Neural cell (in vitro differentiated cells): ENCODE measurements at regions not wholly inside any gene's neighbourhood (a gene's known extent, or its start where the extent isn't known, plus 50 kb on each side); places are given as distances from the start of the nearest gene placed in this dataset.

Experiments used
- H2AFZ ChIP-seq: fragments of 200-600, 300-800 bp; sonication (generic), shearing (Covaris generic); 2 replicates; pipeline ENCODE4 v1.6.0; 2014; ENCODE audit warnings: low read depth, mild to moderate bottlenecking, antibody characterized with exemption, low read length, moderate library complexity
- H3F3A ChIP-seq: fragments of 200-600 bp; shearing (Covaris generic); 2 replicates; pipeline ENCODE4 v1.6.1; 2016; ENCODE audit warnings: mild to moderate bottlenecking, moderate library complexity, mixed read lengths, antibody characterized with exemption, low read length; ENCODE audit not compliant: insufficient read depth, poor library complexity, severe bottlenecking
- H3K27ac ChIP-seq: fragments of 200-600, 300-800 bp; sonication (generic), shearing (Covaris generic); 2 replicates; pipeline ENCODE4 v1.5.1; 2014; ENCODE audit warnings: mild to moderate bottlenecking, low read length, moderate library complexity
- H3K27me3 ChIP-seq: fragments of 300-800, 200-600 bp; sonication (generic), shearing (Covaris generic); 2 replicates; pipeline ENCODE4 v1.6.0; 2014; ENCODE audit warnings: mild to moderate bottlenecking, low read depth, low read length, moderate library complexity; ENCODE audit not compliant: insufficient read depth
- H3K36me3 ChIP-seq: fragments of 300-800, 200-600 bp; sonication (generic), shearing (Covaris generic); 2 replicates; pipeline ENCODE4 v1.5.1; 2014; ENCODE audit warnings: mild to moderate bottlenecking, antibody characterized with exemption, low read length, moderate library complexity; ENCODE audit not compliant: insufficient read depth
- H3K4me2 ChIP-seq: fragments of 300-800, 200-600 bp; sonication (generic), shearing (Covaris generic); 2 replicates; pipeline ENCODE4 v1.6.0; 2014; ENCODE audit warnings: mild to moderate bottlenecking, low read length
- H3K4me3 ChIP-seq: fragments of 300-800, 200-600 bp; sonication (generic), shearing (Covaris generic); 2 replicates; pipeline ENCODE4 v1.5.1; 2014; ENCODE audit warnings: mild to moderate bottlenecking, low read length, moderate library complexity
- H3K79me2 ChIP-seq: fragments of 200-600 bp; shearing (Covaris generic); replicated peaks from 2 replicates; pipeline ENCODE4 v1.6.0; 2014; ENCODE audit warnings: mild to moderate bottlenecking, low read length, moderate library complexity; ENCODE audit not compliant: insufficient read depth
- H3K9ac ChIP-seq: fragments of 300-800, 200-600 bp; sonication (generic), shearing (Covaris generic); 2 replicates; pipeline ENCODE4 v1.6.1; 2016; ENCODE audit warnings: mild to moderate bottlenecking, low read length, mixed read lengths
- H3K9me2 ChIP-seq: fragments of 200-600 bp; shearing (Covaris generic); 2 replicates; pipeline ENCODE4 v1.6.1; 2016; ENCODE audit warnings: mild to moderate bottlenecking, low read length, mixed read lengths; ENCODE audit not compliant: insufficient read depth
- H3K9me3 ChIP-seq: fragments of 200-600, 300-800 bp; sonication (generic), shearing (Covaris generic); 2 replicates; pipeline ENCODE4 v1.6.1; 2016; ENCODE audit warnings: mild to moderate bottlenecking, mixed run types, low read length, moderate library complexity, mixed read lengths
- H4K20me1 ChIP-seq: fragments of 200-600 bp; shearing (Covaris generic); 2 replicates; pipeline ENCODE4 v1.6.1; 2016; ENCODE audit warnings: mild to moderate bottlenecking, mixed run types; ENCODE audit not compliant: insufficient read depth
- CTCF ChIP-seq: fragments of 450-650 bp; IDR thresholded peaks from 2 replicates; pipeline ENCODE4 v1.5.1; 2014; ENCODE audit warnings: antibody characterized with exemption, mild to moderate bottlenecking, moderate library complexity; ENCODE audit not compliant: poor library complexity, severe bottlenecking
- EP300 ChIP-seq: fragments of 450-650 bp; conservative IDR thresholded peaks from 2 replicates; pipeline ENCODE4 v1.6.1; 2014; ENCODE audit warnings: antibody characterized with exemption, mild to moderate bottlenecking, moderate library complexity; ENCODE audit not compliant: poor library complexity, severe bottlenecking
- EZH2 ChIP-seq: fragments of 200-600, 300-800 bp; shearing (Covaris generic), sonication (generic); IDR thresholded peaks from 2 replicates; pipeline ENCODE4 v1.6.1; 2014; ENCODE audit warnings: antibody characterized with exemption, low read length, borderline replicate concordance, mild to moderate bottlenecking; ENCODE audit not compliant: insufficient read depth, poor library complexity, severe bottlenecking
- MXI1 ChIP-seq: fragments of 450-650 bp; conservative IDR thresholded peaks from 2 replicates; pipeline ENCODE4 v1.6.1; 2014; ENCODE audit warnings: antibody characterized with exemption, mild to moderate bottlenecking; ENCODE audit not compliant: poor library complexity, severe bottlenecking
- POLR2AphosphoS5 ChIP-seq: IDR thresholded peaks from 2 replicates; pipeline ENCODE4 v1.6.1; 2012
- RAD21 ChIP-seq: fragments of 450-650 bp; conservative IDR thresholded peaks from 2 replicates; pipeline ENCODE4 v1.6.1; 2014; ENCODE audit warnings: antibody characterized with exemption, mild to moderate bottlenecking, moderate library complexity
- REST ChIP-seq: IDR thresholded peaks from 2 replicates; pipeline ENCODE4 v1.6.1; 2012; ENCODE audit warnings: borderline replicate concordance
- SMC3 ChIP-seq: fragments of 450-650 bp; conservative IDR thresholded peaks from 2 replicates; pipeline ENCODE4 v1.6.1; 2014; ENCODE audit warnings: antibody characterized with exemption, mild to moderate bottlenecking, moderate library complexity; ENCODE audit not compliant: poor library complexity
- TAF1 ChIP-seq: IDR thresholded peaks from 2 replicates; pipeline ENCODE4 v1.6.1; 2012; ENCODE audit warnings: low read depth

GRCh38 chr10:118903251-118903650 lies 126.3 kb upstream of the NANOS1 start:
- no peaks in the 10 kb centered on the region for H3F3A ChIP-seq
- no peaks in the 10 kb centered on the region for H3K27me3 ChIP-seq
- no peaks in the 10 kb centered on the region for H3K9me3 ChIP-seq
- H3K27ac ChIP-seq = no peak overlapping the region
- H3K79me2 ChIP-seq = no peaks in the 10 kb centered on the region
- no peaks in the 10 kb centered on the region for H4K20me1 ChIP-seq
- H2AFZ ChIP-seq = no peak overlapping the region
- TF ChIP-seq TAF1 = no peak
- no peak for TF ChIP-seq EP300
- TF ChIP-seq MXI1 = no peak
- no peak for TF ChIP-seq EZH2
- H3K36me3 ChIP-seq = no peaks in the 10 kb centered on the region
- no peak overlapping the region for H3K4me3 ChIP-seq
- H3K9me2 ChIP-seq = no peaks in the 10 kb centered on the region
- no peak overlapping the region for H3K9ac ChIP-seq
- no peak overlapping the region for H3K4me2 ChIP-seq

GRCh38 chr10:118903691-118904090 lies 125.8 kb upstream of the NANOS1 start:
- Histone ChIP-seq H3K9ac (no peak overlapping the region), H4K20me1 (no peaks in the 10 kb centered on the region), H3K27me3 (no peaks in the 10 kb centered on the region), H2AFZ (no peak overlapping the region), H3K9me3 (no peaks in the 10 kb centered on the region), H3K4me2 (no peak overlapping the region), H3K4me3 (no peak overlapping the region), H3K9me2 (no peaks in the 10 kb centered on the region), H3F3A (no peaks in the 10 kb centered on the region), H3K36me3 (no peaks in the 10 kb centered on the region), H3K79me2 (no peaks in the 10 kb centered on the region), H3K27ac (no peak overlapping the region)
- no peak for TF ChIP-seq CTCF
- no peak for TF ChIP-seq REST
- no peak for TF ChIP-seq SMC3
- TF ChIP-seq RAD21 = no peak
- no peak for TF ChIP-seq POLR2AphosphoS5
- no peak for TF ChIP-seq TAF1
- TF ChIP-seq EZH2 = no peak
- TF ChIP-seq EP300 = no peak

GRCh38 chr10:118904286-118904685 lies 125.2 kb upstream of the NANOS1 start:
- no peaks in the 10 kb centered on the region for H3F3A ChIP-seq
- H3K36me3 ChIP-seq = no peaks in the 10 kb centered on the region
- no peak overlapping the region for H3K4me3 ChIP-seq
- H3K27me3 ChIP-seq = no peaks in the 10 kb centered on the region
- H4K20me1 ChIP-seq = no peaks in the 10 kb centered on the region
- no peak overlapping the region for H3K9ac ChIP-seq
- H2AFZ ChIP-seq = no peak overlapping the region
- H3K9me3 ChIP-seq = no peaks in the 10 kb centered on the region
- no peak overlapping the region for H3K27ac ChIP-seq
- TF ChIP-seq EP300 = no peak
- peak; percentile 26 for TF ChIP-seq POLR2AphosphoS5
- no peak for TF ChIP-seq REST
- no peaks in the 10 kb centered on the region for H3K79me2 ChIP-seq
- no peaks in the 10 kb centered on the region for H3K9me2 ChIP-seq
- no peak overlapping the region for H3K4me2 ChIP-seq
